BJ (cell line): ENCODE measurements at regions not wholly inside any gene's neighbourhood (a gene's known extent, or its start where the extent isn't known, plus 50 kb on each side); places are given as distances from the start of the nearest gene placed in this dataset.

Experiments
- CTCF ChIA-PET: fragments of 350-600 bp; formaldehyde crosslinking; extraction: SDS; loops from one replicate; lab custom pipeline; 2021; ENCODE audit warnings: antibody characterized with exemption, inconsistent platforms; lab: Yijun Ruan, JAX
- POLR2A ChIA-PET: fragments of 300-600 bp; sonication (Branson Sonifier 250); formaldehyde crosslinking; extraction: SDS; loops from one replicate; lab custom pipeline; 2021; ENCODE audit warnings: antibody characterized with exemption; lab: Charles Lee
- DNase-seq: peaks from one replicate; pipeline ENCODE4 v3.0.0-alpha.2; 2011; ENCODE audit warnings: low read depth
- H3K27me3 ChIP-seq: 2 replicates; pipeline ENCODE4 v1.6.0; 2011; ENCODE audit warnings: low read length; ENCODE audit not compliant: control insufficient read depth, insufficient read depth
- H3K36me3 ChIP-seq: 2 replicates; pipeline ENCODE4 v1.5.1; 2011; ENCODE audit warnings: low read length; ENCODE audit not compliant: control insufficient read depth, insufficient read depth
- H3K4me3 ChIP-seq: 2 replicates; pipeline ENCODE4 v1.5.1; 2011; ENCODE audit warnings: low read depth, mild to moderate bottlenecking, control low read depth, low read length
- TF ChIP-seq, protein P1 (sequence below): IDR thresholded peaks from 2 replicates; pipeline ENCODE4 v1.5.1; 2011; ENCODE audit warnings: low read depth, mild to moderate bottlenecking, control low read depth, inconsistent platforms, low read length, moderate library complexity; ENCODE audit not compliant: insufficient read depth

DNA sequence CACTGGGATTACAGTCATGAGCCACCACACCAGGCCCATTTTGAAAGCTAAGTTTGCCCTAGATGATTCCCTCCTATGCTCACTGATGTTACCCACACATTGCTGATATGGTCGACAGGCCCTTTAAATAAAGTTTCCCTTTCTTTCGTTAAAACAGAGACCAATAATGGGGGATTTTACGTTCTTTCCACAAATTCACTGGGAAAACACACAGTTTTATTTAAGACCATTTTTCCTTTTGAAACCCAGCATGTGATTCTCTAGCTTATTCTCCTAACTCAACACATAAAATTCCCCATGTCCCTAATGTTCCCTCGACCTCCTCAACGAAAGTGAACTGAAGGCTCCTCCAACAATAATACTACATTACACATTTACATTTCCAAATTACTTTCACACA lies 223.2 kb downstream of the ANAPC1 start:
- Histone ChIP-seq H3K27me3 (no peaks in the 10 kb centered on the region), H3K36me3 (no peaks in the 10 kb centered on the region), H3K4me3 (no peak overlapping the region)
- TF ChIP-seq, protein P1, sequence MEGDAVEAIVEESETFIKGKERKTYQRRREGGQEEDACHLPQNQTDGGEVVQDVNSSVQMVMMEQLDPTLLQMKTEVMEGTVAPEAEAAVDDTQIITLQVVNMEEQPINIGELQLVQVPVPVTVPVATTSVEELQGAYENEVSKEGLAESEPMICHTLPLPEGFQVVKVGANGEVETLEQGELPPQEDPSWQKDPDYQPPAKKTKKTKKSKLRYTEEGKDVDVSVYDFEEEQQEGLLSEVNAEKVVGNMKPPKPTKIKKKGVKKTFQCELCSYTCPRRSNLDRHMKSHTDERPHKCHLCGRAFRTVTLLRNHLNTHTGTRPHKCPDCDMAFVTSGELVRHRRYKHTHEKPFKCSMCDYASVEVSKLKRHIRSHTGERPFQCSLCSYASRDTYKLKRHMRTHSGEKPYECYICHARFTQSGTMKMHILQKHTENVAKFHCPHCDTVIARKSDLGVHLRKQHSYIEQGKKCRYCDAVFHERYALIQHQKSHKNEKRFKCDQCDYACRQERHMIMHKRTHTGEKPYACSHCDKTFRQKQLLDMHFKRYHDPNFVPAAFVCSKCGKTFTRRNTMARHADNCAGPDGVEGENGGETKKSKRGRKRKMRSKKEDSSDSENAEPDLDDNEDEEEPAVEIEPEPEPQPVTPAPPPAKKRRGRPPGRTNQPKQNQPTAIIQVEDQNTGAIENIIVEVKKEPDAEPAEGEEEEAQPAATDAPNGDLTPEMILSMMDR, result no peak
- POLR2A ChIA-PET, result no interaction called here
- CTCF ChIA-PET, result no interaction called here
- no peak for DNase-seq

DNA sequence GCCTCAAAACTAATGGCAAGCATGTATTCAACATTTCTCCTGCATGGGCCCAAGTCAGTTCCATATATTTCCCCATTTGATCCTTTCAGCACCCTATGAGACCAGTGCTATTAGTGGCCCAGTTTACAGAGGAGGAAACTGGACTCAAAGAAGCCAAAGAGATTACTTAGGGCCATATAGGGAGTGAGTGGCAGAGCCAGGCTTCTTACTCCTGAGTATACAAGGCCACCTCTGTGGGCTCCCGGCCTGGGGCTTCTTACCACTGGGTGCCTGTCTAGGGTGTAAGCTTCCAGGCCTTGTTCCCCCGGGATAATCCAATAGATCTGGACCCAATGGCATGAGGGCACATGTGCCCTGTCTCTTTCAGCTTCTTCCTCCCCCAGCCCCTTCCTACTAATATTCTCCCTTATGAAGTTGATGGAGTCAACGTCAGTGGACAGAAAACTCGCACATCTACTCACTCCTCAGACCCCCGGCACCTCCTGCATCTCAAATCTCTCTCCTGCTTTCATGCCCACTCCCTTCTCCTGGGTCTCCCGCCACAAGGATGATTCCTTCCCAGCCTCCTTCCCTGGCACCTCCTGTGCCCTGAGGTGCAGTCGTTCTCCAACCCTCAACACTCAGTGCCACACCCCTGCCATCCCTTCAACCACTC lies 222.6 kb downstream of the ANAPC1 start:
- Histone ChIP-seq H3K36me3 (no peaks in the 10 kb centered on the region), H3K27me3 (no peaks in the 10 kb centered on the region), H3K4me3 (no peak overlapping the region)
- ChIA-PET CTCF (interaction anchor here (0.9 to 1.3 kb wide), 3 partner anchors 13 to 541 kb away, joined by 3 read pairs; partner anchors contain the start of gene BCL2L11), POLR2A (no interaction called here)
- TF ChIP-seq, protein P1, result no peak
- no peak for DNase-seq

DNA sequence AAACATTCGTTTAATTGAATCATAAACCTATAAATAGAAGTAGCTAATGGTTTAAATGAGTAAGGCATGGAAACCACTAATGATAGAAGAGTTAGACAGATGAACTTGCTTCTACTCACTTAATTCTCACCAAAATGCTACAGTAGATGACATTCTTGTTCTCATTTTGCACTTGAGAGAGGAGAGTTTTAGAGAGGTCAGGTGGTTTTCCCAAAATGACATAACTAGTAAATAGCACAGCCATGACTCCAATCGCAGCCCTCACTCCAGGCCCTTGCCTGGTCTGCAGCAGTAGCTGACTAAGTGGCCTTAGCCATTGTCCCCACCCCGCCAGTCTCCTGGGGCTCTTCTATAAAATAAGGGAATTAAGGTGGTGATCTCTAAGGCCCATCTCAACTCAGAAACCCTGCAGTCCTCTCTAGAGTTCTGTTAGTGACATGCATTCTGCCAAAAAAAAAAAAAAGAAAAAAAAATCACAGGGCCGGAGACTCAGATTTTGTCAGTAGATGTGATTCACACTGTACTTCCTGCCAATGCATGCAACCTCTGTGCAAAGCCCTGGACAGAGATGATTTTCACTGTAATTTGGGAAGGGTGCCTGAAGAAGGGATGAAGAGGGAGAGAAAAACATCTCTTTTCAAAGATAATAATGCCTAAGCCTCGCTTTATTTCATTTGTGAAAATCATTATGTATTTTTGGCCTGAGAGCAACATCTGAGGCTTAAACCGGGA lies 221.8 kb downstream of the ANAPC1 start:
- no peak for DNase-seq
- no peaks in the 10 kb centered on the region for H3K36me3 ChIP-seq
- POLR2A ChIA-PET, result no interaction called here

DNA sequence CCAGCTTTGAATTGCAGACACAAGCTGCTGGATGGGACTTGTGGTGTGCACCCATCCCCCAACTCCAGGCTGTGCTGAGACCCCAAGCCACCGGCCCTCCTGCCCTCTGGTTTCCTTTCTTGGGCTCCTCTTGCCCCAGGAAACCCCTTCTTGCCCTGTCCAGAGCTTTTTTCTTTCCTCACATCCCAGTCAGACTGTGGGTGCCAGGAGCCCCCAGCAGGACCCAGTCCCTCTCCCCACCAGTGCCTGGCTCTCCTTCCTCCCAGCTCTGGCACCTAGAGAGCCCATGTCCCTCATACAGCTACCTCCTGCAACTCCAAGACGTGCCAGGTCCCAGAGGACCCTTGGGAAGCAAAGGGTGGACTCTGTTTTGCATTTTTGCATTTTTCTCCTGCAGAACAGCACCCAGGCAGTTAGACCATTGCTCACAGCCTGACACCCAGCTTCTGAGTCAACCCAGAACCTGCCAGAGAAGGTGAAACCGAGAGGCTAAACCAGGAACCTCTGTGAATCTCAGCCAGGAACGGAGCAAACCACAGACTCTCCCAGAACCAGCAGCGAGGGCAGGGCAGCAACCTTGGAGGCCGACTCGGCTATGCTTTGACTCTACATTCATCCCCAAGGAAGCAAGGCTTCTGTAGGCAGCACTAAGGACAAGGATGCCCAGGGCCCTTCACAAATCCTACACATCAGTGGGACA lies 221.1 kb downstream of the ANAPC1 start:
- CTCF ChIA-PET, result interaction anchor here (0.5 to 1.3 kb wide), 4 partner anchors 39 to 546 kb away, joined by 3 to 4 read pairs (median 3); partner anchors contain the start of gene BCL2L11
- no peak for DNase-seq
- Histone ChIP-seq H3K27me3 (no peaks in the 10 kb centered on the region), H3K36me3 (no peaks in the 10 kb centered on the region), H3K4me3 (no peak overlapping the region)
- TF ChIP-seq, protein P1, result no peak
- POLR2A ChIA-PET, result no interaction called here

More for the DNA sequence above, 221.8 kb downstream of the ANAPC1 start:
- Histone ChIP-seq H3K4me3 (no peak overlapping the region), H3K27me3 (no peaks in the 10 kb centered on the region)
- CTCF ChIA-PET, result interaction anchor here (0.5 to 1.3 kb wide), 5 partner anchors 13 to 545 kb away, joined by 3 to 4 read pairs (median 3); partner anchors contain the start of gene BCL2L11
- TF ChIP-seq, protein P1, result no peak
